ENCODE measurements at regions not wholly inside any gene's neighbourhood (a gene's known extent, or its start where the extent isn't known, plus 50 kb on each side); places are given as distances from the start of the nearest gene placed in this dataset.

DNA sequence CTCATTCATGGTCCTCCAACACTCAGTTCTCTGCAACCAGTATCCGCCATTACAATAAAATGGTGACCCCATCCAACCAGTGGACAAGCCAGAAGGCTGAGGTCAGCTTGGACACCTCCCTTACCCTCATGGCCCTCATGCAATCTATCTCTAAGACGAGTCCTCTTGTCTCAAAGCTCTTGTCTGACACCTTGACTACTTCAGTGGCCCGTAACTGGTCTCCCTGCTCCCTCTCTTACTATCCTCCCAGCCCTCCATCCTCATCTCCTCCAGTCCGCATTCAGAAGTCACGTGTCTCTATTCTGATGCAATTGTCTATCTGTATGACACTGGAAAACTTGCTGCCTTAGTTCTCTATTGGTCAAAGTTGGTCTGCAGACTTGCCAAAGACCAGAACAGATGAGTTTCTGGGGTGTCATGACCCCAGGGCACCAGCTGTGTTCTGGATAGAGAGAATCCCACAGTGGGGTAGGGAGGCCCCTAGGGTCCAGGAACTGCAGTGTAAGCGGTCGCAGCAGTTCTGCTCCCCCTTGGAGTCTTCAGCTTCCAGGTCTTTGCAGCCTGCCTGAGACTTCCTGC is 59.6 kb upstream of the RNF24 start:
- TF ChIP-seq TOE1 (CRISPR knock-in tag; IDR thresholded peaks at IDR 0.05) (no peak), ATF7 (IDR thresholded peaks at IDR 0.05) (no peak), ATF7 (CRISPR knock-in tag; IDR thresholded peaks at IDR 0.05) (no peak), ZNF431 (CRISPR knock-in tag; IDR thresholded peaks at IDR 0.05; ENCODE audit: borderline replicate concordance, low read depth) (no peak), ZNF24 (IDR thresholded peaks at IDR 0.05) (no peak), EZH2 (conservative IDR thresholded peaks at IDR 0.05; ENCODE audit: low read depth, low read length) (no peak)
- TF ChIP-seq, protein P1, sequence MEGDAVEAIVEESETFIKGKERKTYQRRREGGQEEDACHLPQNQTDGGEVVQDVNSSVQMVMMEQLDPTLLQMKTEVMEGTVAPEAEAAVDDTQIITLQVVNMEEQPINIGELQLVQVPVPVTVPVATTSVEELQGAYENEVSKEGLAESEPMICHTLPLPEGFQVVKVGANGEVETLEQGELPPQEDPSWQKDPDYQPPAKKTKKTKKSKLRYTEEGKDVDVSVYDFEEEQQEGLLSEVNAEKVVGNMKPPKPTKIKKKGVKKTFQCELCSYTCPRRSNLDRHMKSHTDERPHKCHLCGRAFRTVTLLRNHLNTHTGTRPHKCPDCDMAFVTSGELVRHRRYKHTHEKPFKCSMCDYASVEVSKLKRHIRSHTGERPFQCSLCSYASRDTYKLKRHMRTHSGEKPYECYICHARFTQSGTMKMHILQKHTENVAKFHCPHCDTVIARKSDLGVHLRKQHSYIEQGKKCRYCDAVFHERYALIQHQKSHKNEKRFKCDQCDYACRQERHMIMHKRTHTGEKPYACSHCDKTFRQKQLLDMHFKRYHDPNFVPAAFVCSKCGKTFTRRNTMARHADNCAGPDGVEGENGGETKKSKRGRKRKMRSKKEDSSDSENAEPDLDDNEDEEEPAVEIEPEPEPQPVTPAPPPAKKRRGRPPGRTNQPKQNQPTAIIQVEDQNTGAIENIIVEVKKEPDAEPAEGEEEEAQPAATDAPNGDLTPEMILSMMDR (CRISPR knock-in tag; IDR thresholded peaks at IDR 0.05) = no peak
